ENCODE measurements at regions not wholly inside any gene's neighbourhood (a gene's known extent, or its start where the extent isn't known, plus 50 kb on each side); places are given as distances from the start of the nearest gene placed in this dataset.

- H3K56ac ChIP-seq (ENCODE audit: extremely low read depth, insufficient read depth, low read length), result no peak overlapping the region
- ChIA-PET CTCF (no interaction called here), POLR2A (ENCODE audit: unreplicated experiment) (no interaction called here)
- no peak overlapping the region for H2BK120ac ChIP-seq (ENCODE audit: low read depth, low read length)
- no peak overlapping the region for H3K14ac ChIP-seq (replicated peaks; ENCODE audit: low read depth, low read length)
- H3K4me2 ChIP-seq (ENCODE audit: low read depth, low read length), result no peak overlapping the region
- no peak overlapping the region for H3K18ac ChIP-seq (ENCODE audit: low read depth, low read length)
- no peaks in the 10 kb centered on the region for H3K36me3 ChIP-seq (ENCODE audit: control insufficient read depth, insufficient read depth, low read length)
- no peak overlapping the region for H3K4ac ChIP-seq (ENCODE audit: low read depth, low read length)
- no peak overlapping the region for H4K8ac ChIP-seq (ENCODE audit: low read depth in 2 of 2, low read length in 2 of 2)
- H3K27me3 ChIP-seq (ENCODE audit: control insufficient read depth, insufficient read depth, low read length), result no peaks in the 10 kb centered on the region
- in situ Hi-C loops (cut with MboI; ENCODE audit: low sequenced_read_pairs), result no loop called here
- H3K79me1 ChIP-seq (ENCODE audit: low read depth in 1 of 2, low read length in 2 of 2), result no peaks in the 10 kb centered on the region
- no peak overlapping the region for H2AK5ac ChIP-seq (ENCODE audit: low read depth, low read length)
- H3K27ac ChIP-seq (ENCODE audit: insufficient read depth, low read length), result no peak overlapping the region
- no peak overlapping the region for H4K5ac ChIP-seq (ENCODE audit: low read depth, low read length)
- intact Hi-C loops (cut with micrococcal nuclease), result no loop called here
- no peaks in the 10 kb centered on the region for H3K9me1 ChIP-seq (ENCODE audit: insufficient read depth, low read length)
- H3K9me3 ChIP-seq (ENCODE audit: control insufficient read depth, insufficient read depth, low read length), result no peaks in the 10 kb centered on the region
- TF ChIP-seq BHLHE40 (IDR thresholded peaks at IDR 0.05; ENCODE audit: low read depth, low read length) (no peak), MAZ (IDR thresholded peaks at IDR 0.05; ENCODE audit: borderline replicate concordance, low read depth, low read length) (no peak), CHD1 (IDR thresholded peaks at IDR 0.05; ENCODE audit: low read depth, low read length) (no peak), MAFK (IDR thresholded peaks at IDR 0.05; ENCODE audit: low read depth, low read length) (no peak), CEBPB (IDR thresholded peaks at IDR 0.05; ENCODE audit: low read depth, low read length) (no peak), POLR2A (IDR thresholded peaks at IDR 0.05; ENCODE audit: low read depth, low read length) (no peak), MXI1 (IDR thresholded peaks at IDR 0.05; ENCODE audit: borderline replicate concordance, low read depth, low read length) (no peak), FOS (IDR thresholded peaks at IDR 0.05; ENCODE audit: low read depth, low read length) (no peak)
- BruUV-seq (replicated peaks), result no TSS peak
- no peak for DNase-seq
- no peak overlapping the region for H2AFZ ChIP-seq (replicated peaks; ENCODE audit: low read length, poor library complexity)
- dilution Hi-C loops (cut with HindIII; ENCODE audit: low sequenced_read_pairs, unreplicated experiment), result no loop called here
- no peak overlapping the region for H2AK9ac ChIP-seq (replicated peaks; ENCODE audit: low read depth, low read length, poor library complexity)
- H4K20me1 ChIP-seq (ENCODE audit: insufficient read depth, low read length), result no peaks in the 10 kb centered on the region
- no peak overlapping the region for H3K9ac ChIP-seq (ENCODE audit: low read depth, low read length)
- no peak overlapping the region for H3K23ac ChIP-seq (ENCODE audit: low read depth, low read length)
- no peak overlapping the region for H3K4me3 ChIP-seq (ENCODE audit: insufficient read depth, low read depth, low read length)
- H2BK15ac ChIP-seq (ENCODE audit: low read depth, low read length), result no peak overlapping the region
- no peaks in the 10 kb centered on the region for H3K4me1 ChIP-seq (ENCODE audit: control insufficient read depth, insufficient read depth, low read length)
- no peak for ATAC-seq (ENCODE audit: low read depth)
- H4K91ac ChIP-seq (ENCODE audit: insufficient read depth, low read depth, low read length), result no peak overlapping the region
- H2BK5ac ChIP-seq (ENCODE audit: low read depth, low read length, poor library complexity, severe bottlenecking), result no peak overlapping the region
- no peak overlapping the region for H2BK20ac ChIP-seq (ENCODE audit: low read depth, low read length)
Observed at GRCh38 chr1:76786222-76786621, 81.1 kb upstream of the ST6GALNAC5 start.

All from IMR-90 (cell line).